K562 (cell line): ENCODE measurements at regions not wholly inside any gene's neighbourhood (a gene's known extent, or its start where the extent isn't known, plus 50 kb on each side); places are given as distances from the start of the nearest gene placed in this dataset.

ENCODE experiments used
- ATAC-seq: fragments of 200-7000 bp; cut with Tn5 transposase; 3 replicates; pipeline ENCODE4 v1.9.1; 2020; ENCODE audit warnings: moderate library complexity
- BruUV-seq: library from RNA; stranded (reverse); fragments of 400-500 nt; replicated peaks from 2 replicates; lab custom pipeline; 2021; lab: Mats Ljungman, UMichigan
- CTCF ChIA-PET: fragments of 300-600 bp; formaldehyde crosslinking; extraction: SDS; loops from one replicate; lab custom pipeline; 2021; ENCODE audit warnings: low intra/inter-chr PET ratio; lab: Yijun Ruan, JAX
- POLR2A ChIA-PET: fragments of 300-600, 350-650 bp; sonication (Branson Sonifier 250); formaldehyde crosslinking; extraction: SDS; loops from one replicate; lab custom pipeline; 2021; ENCODE audit warnings: antibody characterized with exemption, inconsistent platforms; lab: Yijun Ruan, JAX
- DNase-seq, 4 experiments: peaks; one replicate each; pipeline versions ENCODE4 v3.0.0 to v3.0.0-alpha.2; 2011 to 2018; ENCODE audit warnings: low spot score in 3 of 4, mixed read lengths in 3 of 4; ENCODE audit errors: extremely low read depth in 1 of 4
- FAIRE-seq: peaks from 2 replicates; lab custom pipeline; 2011; peaks lifted over from hg19 to GRCh38; lab: Jason Lieb, UNC
- H2AFZ ChIP-seq: 2 replicates; pipeline ENCODE4 v1.6.0; 2011; ENCODE audit warnings: low read depth, low read length, control low read depth, inconsistent platforms
- H3K27ac ChIP-seq: fragments of 200-600 bp; 3 replicates; pipeline ENCODE4 v1.8.0; 2011; ENCODE audit warnings: low read depth, mild to moderate bottlenecking, control low read depth, inconsistent platforms, low read length, moderate library complexity, mixed read lengths; ENCODE audit errors: extremely low read depth
- H3K27me3 ChIP-seq, 2 experiments: fragments of 300-600 bp in 1 of 2; 2 replicates in 1 of 2; 3 replicates in 1 of 2; pipeline versions ENCODE4 v1.6.0 to v1.8.0; 2011; ENCODE audit warnings: inconsistent platforms in 2 of 2, low read length in 2 of 2, mild to moderate bottlenecking in 1 of 2, mixed read lengths in 1 of 2, moderate library complexity in 1 of 2; ENCODE audit not compliant: control insufficient read depth in 2 of 2, insufficient read depth in 2 of 2
- H3K36me3 ChIP-seq: fragments of 300-600 bp; 3 replicates; pipeline ENCODE4 v1.8.0; 2011; ENCODE audit warnings: mild to moderate bottlenecking, low read length, inconsistent platforms; ENCODE audit not compliant: control insufficient read depth, insufficient read depth
- H3K4me1 ChIP-seq, 2 experiments: fragments of 200-600 bp in 1 of 2; replicated peaks in 1 of 2; 2 replicates in 1 of 2; 3 replicates in 1 of 2; pipeline versions ENCODE4 v1.5.1 to v1.8.0; 2011; ENCODE audit warnings: inconsistent platforms in 2 of 2, low read length in 2 of 2, mild to moderate bottlenecking in 1 of 2, mixed read lengths in 1 of 2, moderate library complexity in 1 of 2; ENCODE audit not compliant: control insufficient read depth in 2 of 2, insufficient read depth in 2 of 2
- H3K4me2 ChIP-seq: 2 replicates; pipeline ENCODE4 v1.6.1; 2011; ENCODE audit warnings: low read length, control low read depth, inconsistent platforms, mixed read lengths; ENCODE audit not compliant: insufficient read depth
- H3K4me3 ChIP-seq: fragments of 200-600 bp; sonication (generic), shearing (Covaris generic); 2 replicates; pipeline ENCODE4 v1.5.1; 2016; ENCODE audit warnings: control low read depth, inconsistent platforms
- H3K79me2 ChIP-seq: fragments of 200-600 bp; 3 replicates; pipeline ENCODE4 v1.8.0; 2011; ENCODE audit warnings: low read length, inconsistent platforms; ENCODE audit not compliant: control insufficient read depth, insufficient read depth
- H3K9ac ChIP-seq, 2 experiments: 2 replicates each; pipeline versions ENCODE4 v1.6.0 to v1.6.1; 2011; ENCODE audit warnings: low read depth in 2 of 2, low read length in 2 of 2, control low read depth in 1 of 2, inconsistent platforms in 1 of 2, mild to moderate bottlenecking in 1 of 2, mixed read lengths in 1 of 2; ENCODE audit not compliant: insufficient read depth in 1 of 2
- H3K9me1 ChIP-seq: one replicate; pipeline ENCODE4 v1.6.0; 2011; ENCODE audit warnings: inconsistent platforms, mild to moderate bottlenecking, low read length, moderate library complexity; ENCODE audit not compliant: control insufficient read depth, insufficient read depth
- H3K9me3 ChIP-seq: replicated peaks from 2 replicates; pipeline ENCODE4 v1.5.1; 2011; ENCODE audit warnings: low read depth, low read length, inconsistent platforms; ENCODE audit not compliant: control insufficient read depth, insufficient read depth
- H4K20me1 ChIP-seq: replicated peaks from 2 replicates; pipeline ENCODE4 v1.6.1; 2011; ENCODE audit warnings: low read length, inconsistent platforms, mixed read lengths; ENCODE audit not compliant: control insufficient read depth, insufficient read depth
- BACH1 ChIP-seq: fragments of 200-800 bp; sonication (Bioruptor generic); IDR thresholded peaks from 2 replicates; pipeline ENCODE4 v1.6.1; 2016; ENCODE audit warnings: missing genetic modification characterization, missing compliant biosample characterization
- BHLHE40 ChIP-seq: IDR thresholded peaks from 2 replicates; pipeline ENCODE4 v1.6.1; 2011; ENCODE audit warnings: low read length, improper control_type of control experiment
- CAMTA2 ChIP-seq: fragments of 250-450 bp; sonication (Bioruptor Pico); conservative IDR thresholded peaks from 2 replicates; pipeline ENCODE4 v1.5.1; 2022
- DACH1 ChIP-seq: fragments of 450-650 bp; IDR thresholded peaks from 2 replicates; pipeline ENCODE4 v1.6.1; 2018; ENCODE audit not compliant: partially characterized antibody
- ETV1 ChIP-seq: fragments of 450-650 bp; conservative IDR thresholded peaks from 2 replicates; pipeline ENCODE4 v1.6.1; 2016; ENCODE audit warnings: missing genetic modification characterization, control low read depth, low read depth, missing compliant biosample characterization
- FOXK1 ChIP-seq: sonication (generic); formaldehyde crosslinking; IDR thresholded peaks from 2 replicates; pipeline ENCODE4 v1.8.0; 2022; ENCODE audit warnings: missing genetic modification reagents, mild to moderate bottlenecking, borderline replicate concordance
- MAFK ChIP-seq: IDR thresholded peaks from 2 replicates; pipeline ENCODE4 v1.6.1; 2011; ENCODE audit warnings: low read length, improper control_type of control experiment
- SMC3 ChIP-seq: conservative IDR thresholded peaks from 2 replicates; pipeline ENCODE4 v1.6.1; 2011; ENCODE audit warnings: low read depth, low read length, improper control_type of control experiment; ENCODE audit not compliant: insufficient read depth
- TARDBP ChIP-seq: fragments of 450-650 bp; IDR thresholded peaks from 2 replicates; pipeline ENCODE4 v1.6.1; 2016
- TFAM ChIP-seq: fragments of 250-450 bp; sonication (Bioruptor Pico); conservative IDR thresholded peaks from 2 replicates; pipeline ENCODE4 v1.5.0; 2021; ENCODE audit warnings: mild to moderate bottlenecking, moderate library complexity
- ZNF384 ChIP-seq: IDR thresholded peaks from 2 replicates; pipeline ENCODE4 v1.6.1; 2012; ENCODE audit warnings: low read depth, low read length, improper control_type of control experiment
- ZNF75A ChIP-seq: fragments of 450-650 bp; formaldehyde crosslinking; IDR thresholded peaks from 2 replicates; pipeline ENCODE4 v1.4.0; 2020; ENCODE audit warnings: mild to moderate bottlenecking
- ZNF780A ChIP-seq: fragments of 250-450 bp; sonication (Bioruptor Pico); IDR thresholded peaks from 2 replicates; pipeline ENCODE4 v1.5.0; 2021; ENCODE audit warnings: mild to moderate bottlenecking
- WGBS: fragments of 100-300 bp; shearing (Covaris generic); methylation state at CpG from one replicate; pipeline ENCODE4 v1.1.6; 2016; ENCODE audit warnings: low coverage, mixed read lengths; ENCODE audit not compliant: insufficient coverage; ENCODE audit errors: missing lambda C conversion rate; 5-methylcytosine and 5-hydroxymethylcytosine counted together
- in situ Hi-C: fragments of 300-500 bp; cut with MboI; formaldehyde crosslinking; loops from 4 replicates; pipeline ENCODE4 v1.15.0; 2018; ENCODE audit warnings: inconsistent platforms, mixed read lengths
- intact Hi-C: fragments of 100-400 bp; cut with micrococcal nuclease; formaldehyde crosslinking; loops from 2 replicates; pipeline ENCODE4 v1.14.2; 2022
- TF ChIP-seq, protein P1 (sequence below), 2 experiments: fragments of 450-650 bp; IDR thresholded peaks; 2 replicates each; pipeline ENCODE4 v1.6.1; 2016
- TF ChIP-seq, protein P2 (sequence below): sonication (generic); formaldehyde crosslinking; IDR thresholded peaks from 2 replicates; pipeline ENCODE4 v1.8.0; 2022; ENCODE audit warnings: mild to moderate bottlenecking, low read depth, missing genetic modification reagents

DNA sequence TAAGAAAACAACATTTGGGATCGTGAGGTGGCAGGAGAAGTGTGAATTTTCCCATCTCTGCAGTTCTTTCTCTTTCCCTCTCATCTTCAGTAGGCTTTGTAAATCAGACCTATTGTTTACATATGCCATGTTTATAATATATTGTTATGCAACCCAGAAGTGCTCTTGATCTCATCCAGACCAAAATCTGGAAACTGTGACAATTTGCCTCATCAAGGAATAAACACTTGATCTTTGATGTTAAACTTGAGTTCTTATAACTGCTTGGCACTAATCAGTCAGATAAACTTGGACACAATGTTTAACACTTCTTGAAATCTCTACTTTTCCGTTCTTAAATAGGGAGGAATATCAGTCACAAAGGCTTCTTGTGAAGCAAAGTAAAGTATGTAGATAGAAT lies 384.7 kb downstream of the DMRT2 start (continued):
- TF ChIP-seq, protein P1, sequence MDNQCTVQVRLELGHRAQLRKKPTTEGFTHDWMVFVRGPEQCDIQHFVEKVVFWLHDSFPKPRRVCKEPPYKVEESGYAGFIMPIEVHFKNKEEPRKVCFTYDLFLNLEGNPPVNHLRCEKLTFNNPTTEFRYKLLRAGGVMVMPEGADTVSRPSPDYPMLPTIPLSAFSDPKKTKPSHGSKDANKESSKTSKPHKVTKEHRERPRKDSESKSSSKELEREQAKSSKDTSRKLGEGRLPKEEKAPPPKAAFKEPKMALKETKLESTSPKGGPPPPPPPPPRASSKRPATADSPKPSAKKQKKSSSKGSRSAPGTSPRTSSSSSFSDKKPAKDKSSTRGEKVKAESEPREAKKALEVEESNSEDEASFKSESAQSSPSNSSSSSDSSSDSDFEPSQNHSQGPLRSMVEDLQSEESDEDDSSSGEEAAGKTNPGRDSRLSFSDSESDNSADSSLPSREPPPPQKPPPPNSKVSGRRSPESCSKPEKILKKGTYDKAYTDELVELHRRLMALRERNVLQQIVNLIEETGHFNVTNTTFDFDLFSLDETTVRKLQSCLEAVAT (IDR thresholded peaks at IDR 0.05) = no peak
- no peak for TF ChIP-seq TFAM (CRISPR knock-in tag)
- no peak for TF ChIP-seq FOXK1 (CRISPR knock-in tag)
- TF ChIP-seq, protein P2, sequence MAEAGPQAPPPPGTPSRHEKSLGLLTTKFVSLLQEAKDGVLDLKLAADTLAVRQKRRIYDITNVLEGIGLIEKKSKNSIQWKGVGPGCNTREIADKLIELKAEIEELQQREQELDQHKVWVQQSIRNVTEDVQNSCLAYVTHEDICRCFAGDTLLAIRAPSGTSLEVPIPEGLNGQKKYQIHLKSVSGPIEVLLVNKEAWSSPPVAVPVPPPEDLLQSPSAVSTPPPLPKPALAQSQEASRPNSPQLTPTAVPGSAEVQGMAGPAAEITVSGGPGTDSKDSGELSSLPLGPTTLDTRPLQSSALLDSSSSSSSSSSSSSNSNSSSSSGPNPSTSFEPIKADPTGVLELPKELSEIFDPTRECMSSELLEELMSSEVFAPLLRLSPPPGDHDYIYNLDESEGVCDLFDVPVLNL (CRISPR knock-in tag) = no peak

DNA sequence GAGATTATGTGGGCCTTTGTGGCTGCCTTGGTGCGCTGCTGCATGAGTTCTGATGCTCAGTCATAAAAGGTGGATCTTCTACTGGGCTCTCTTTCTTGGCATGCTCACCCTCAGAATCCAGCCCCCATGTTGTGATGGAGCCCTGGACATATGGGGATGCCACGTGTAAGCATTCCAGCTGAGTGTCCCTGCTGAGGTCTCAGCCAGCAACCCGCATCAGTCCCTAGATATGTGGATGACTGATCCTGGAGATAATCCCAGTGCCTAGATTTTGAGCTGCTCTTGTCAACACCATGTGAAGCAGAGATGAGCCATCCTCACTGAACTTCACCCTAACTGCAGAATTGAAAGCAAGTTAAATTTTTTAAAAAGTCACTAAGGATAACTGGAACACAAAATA lies 390.1 kb downstream of the DMRT2 start:
- WGBS = 0% methylated on average over 2 of the region's 3 CpGs
- no peak for DNase-seq
- Histone ChIP-seq H4K20me1 (no peaks in the 10 kb centered on the region), H3K79me2 (no peaks in the 10 kb centered on the region), H3K9me1 (no peaks in the 10 kb centered on the region), H3K36me3 (no peaks in the 10 kb centered on the region), H3K27ac (no peak overlapping the region), H3K9me3 (no peaks in the 10 kb centered on the region), H3K4me2 (no peak overlapping the region), H3K4me1 (no peaks in the 10 kb centered on the region), H3K4me3 (no peak overlapping the region), H3K9ac (no peak overlapping the region), H2AFZ (no peak overlapping the region), H3K27me3 (no peaks in the 10 kb centered on the region)
- no peak for ATAC-seq
- no peak for FAIRE-seq
- intact Hi-C loops (no loop called here), in situ Hi-C loops (no loop called here)
- no TSS peak for BruUV-seq
- ChIA-PET POLR2A (no interaction called here), CTCF (no interaction called here)
- TF ChIP-seq CAMTA2 (no peak), DACH1 (no peak), ZNF780A (CRISPR knock-in tag) (no peak), ETV1 (tag) (no peak), MAFK (no peak), BACH1 (tag) (no peak), SMC3 (no peak), ZNF384 (no peak), BHLHE40 (no peak), TARDBP (no peak), ZNF75A (no peak)
